GM20431 (cell line): ENCODE measurements at regions not wholly inside any gene's neighbourhood (a gene's known extent, or its start where the extent isn't known, plus 50 kb on each side); places are given as distances from the start of the nearest gene placed in this dataset.

Experiments
- in situ Hi-C: fragments of 300-500 bp; cut with MseI, MboI; formaldehyde crosslinking; loops from one replicate; pipeline ENCODE4 v1.15.0; 2020; ENCODE audit warnings: low sequenced_read_pairs; ENCODE audit not compliant: unreplicated experiment

DNA sequence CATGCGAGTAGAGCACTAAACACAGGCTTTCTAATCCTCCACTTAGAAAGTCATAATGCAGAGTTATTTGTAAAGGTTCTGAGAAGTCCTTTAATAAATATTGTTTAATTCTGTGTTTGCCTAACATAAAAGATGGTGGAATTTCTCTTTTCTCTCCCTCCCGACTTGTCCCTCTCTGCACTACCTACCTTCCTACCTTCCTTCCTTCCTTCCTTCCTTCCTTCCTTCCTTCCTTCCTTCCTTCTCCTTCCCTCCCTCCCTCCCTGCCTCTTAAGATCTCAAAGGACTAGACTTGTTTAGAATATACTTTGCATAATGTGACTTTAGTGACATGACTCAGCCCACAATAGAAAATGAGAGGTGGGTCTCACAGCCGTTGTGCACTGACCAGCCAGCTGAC lies 156.3 kb upstream of the TAPT1 start:
- in situ Hi-C loops: no loop called here

GRCh38 chr4:16377887-16378286 lies 151.6 kb upstream of the TAPT1 start:
- in situ Hi-C loops: no loop called here

DNA sequence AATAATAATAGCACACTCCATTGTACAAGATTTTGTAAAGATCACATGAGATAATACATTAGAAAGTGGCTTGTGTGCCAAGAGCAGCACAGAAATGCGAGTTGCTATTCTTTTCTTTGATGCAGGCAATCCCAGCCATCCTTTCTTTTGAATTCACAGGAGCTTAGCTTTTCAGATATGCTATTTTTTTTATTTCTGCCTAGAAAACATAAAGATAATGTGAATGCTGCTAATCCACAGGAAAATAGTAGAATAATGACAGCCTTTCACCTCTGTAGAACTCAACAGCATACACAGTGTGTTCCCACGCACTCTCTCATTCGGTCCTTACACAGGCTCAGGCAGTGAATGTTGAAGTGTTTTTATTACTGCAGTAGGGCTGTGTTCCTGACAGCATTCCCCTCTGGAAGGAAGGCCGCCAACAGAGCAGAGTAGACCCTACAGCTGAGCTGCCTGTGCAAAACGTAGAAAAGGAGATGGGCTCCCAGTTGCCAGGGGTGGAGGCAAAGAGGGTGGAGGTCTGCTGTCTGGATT lies 138.8 kb upstream of the TAPT1 start:
- in situ Hi-C loops: no loop called here

GRCh38 chr4:16360694-16361262 lies 134.5 kb upstream of the TAPT1 start:
- in situ Hi-C loops: no loop called here

DNA sequence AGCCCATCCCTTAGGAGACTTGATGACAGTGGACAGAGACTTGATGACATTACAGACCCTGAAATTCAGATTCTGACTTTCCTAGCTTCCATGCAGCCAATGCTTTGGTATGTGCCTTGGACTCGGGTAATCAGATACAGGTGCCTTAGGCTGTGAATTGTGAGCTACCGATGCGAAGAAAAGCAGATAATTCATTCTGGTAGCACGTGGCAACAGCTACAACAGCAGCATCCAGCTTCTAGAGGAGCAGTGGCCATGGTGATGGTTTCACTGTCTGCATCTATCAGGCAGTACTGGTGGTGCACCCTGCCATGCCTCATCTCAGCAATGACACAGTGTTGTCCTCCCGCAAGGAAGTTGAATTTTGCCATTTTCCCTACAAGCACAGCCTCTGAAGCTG lies 126.9 kb upstream of the TAPT1 start:
- in situ Hi-C loops: no loop called here

- in situ Hi-C loops: no loop called here
These were observed 124.9 kb upstream of the TAPT1 start for GRCh38 chr4:16351161-16351560.

- in situ Hi-C loops: no loop called here
These were observed 118.6 kb upstream of the TAPT1 start for GRCh38 chr4:16344853-16345252.

- in situ Hi-C loops: no loop called here
These were observed 111.7 kb upstream of the TAPT1 start for GRCh38 chr4:16337936-16338335.

GRCh38 chr4:16334601-16335000 lies 108.3 kb upstream of the TAPT1 start:
- in situ Hi-C loops: no loop called here

GRCh38 chr4:16329797-16330134 lies 103.5 kb upstream of the TAPT1 start:
- in situ Hi-C loops: no loop called here

GRCh38 chr4:16329125-16329796 lies 103.0 kb upstream of the TAPT1 start:
- in situ Hi-C loops: no loop called here

DNA sequence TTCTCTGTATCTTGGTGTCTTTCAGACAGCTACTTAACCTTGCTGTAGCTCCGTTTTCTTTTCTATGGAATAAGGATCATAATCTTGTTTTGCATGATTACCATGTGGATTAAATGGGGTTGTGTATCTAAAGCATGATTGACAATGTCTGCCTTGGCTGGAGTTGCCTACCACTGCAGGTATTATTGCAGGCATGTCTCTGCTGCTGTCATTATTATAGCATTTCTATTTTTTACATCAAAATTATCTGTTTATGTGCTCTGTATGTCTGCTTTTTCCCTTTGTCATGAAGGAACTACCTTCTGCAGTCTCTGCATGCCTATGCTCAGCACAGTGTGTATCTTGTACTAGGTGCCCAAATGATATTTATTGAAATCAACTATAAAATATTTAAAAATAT lies 95.9 kb upstream of the TAPT1 start:
- in situ Hi-C loops: no loop called here

DNA sequence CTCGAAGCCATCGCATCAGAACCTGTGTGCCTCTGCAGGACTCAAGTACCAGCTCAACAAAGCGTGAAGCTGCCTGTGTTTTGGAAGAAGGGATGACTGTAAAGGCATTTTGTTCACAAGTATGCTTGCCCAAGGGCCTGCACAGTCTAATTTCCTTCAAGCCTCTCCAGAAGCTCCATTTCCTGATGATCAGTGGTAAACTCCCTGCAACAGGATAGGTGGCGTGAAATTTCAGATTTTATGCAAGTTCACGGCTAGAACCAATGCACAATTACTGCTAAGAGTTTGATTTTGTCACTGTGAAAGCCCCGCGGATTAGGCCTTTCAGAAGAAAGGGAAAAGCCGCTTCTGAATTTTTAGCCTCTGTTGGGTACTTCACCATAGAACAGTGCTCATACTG lies 89.2 kb upstream of the TAPT1 start:
- in situ Hi-C loops: no loop called here

DNA sequence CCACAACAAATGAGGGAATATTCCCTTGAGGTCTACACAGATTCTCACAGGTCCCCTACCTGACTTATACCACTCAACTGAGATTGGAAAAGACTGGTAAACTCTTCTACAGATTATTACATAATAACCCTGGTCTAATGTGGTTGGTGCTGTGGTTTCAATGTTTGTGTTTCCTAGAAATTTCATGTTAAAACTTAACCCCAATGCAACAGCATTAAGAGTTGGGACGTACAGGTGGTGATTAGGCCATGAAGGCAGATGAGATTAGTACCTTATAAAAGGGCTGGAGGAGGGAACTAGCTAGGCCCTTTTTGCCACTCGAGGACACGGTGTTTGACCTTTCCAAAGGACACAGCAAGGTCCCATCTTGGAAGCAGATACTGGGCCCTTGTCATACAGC lies 84.3 kb upstream of the TAPT1 start:
- in situ Hi-C loops: no loop called here

DNA sequence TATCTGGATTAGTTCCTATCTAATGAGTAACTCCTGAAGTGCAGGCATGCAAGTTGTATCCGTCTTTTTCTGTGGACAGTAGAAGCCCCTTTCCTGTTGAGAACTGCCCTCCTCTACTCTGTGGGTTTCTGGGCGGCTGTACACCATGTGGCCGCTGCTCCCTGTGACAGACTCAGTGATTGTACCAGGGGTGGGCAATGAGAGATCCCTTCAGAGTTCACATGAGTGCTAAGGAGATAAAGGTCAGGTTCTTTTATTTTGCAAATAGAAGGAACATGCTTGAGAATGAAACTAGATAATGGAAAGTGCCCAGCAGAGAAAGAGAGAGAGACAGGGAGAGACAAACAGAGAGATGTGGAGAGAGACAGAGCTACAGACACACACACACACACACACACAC lies 76.4 kb upstream of the TAPT1 start:
- in situ Hi-C loops: no loop called here

- in situ Hi-C loops: loop anchor here (25.0 kb wide), 2 partner anchors 1040 to 1165 kb away; no protein-coding TSS in a partner anchor
These were observed 70.7 kb upstream of the TAPT1 start for GRCh38 chr4:16297003-16297402.

DNA sequence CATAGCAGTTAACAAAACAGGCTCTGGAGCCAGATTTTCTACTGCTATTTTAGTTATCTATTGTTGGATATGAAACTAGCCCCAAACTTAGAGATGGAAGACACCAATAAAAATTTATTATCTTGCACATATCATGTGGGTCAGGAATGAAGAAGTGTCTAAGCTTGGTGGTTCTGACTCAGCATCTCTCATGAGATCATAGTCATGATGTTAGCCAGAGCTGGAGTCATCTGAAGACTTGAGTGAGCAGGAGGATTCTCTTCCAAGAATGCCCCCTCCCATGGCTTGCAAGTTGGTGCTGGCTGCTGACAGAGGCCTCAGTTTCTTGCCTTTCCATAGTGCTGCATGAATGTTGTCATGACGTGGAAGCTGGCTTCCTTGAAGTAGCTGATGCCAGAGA lies 68.2 kb upstream of the TAPT1 start:
- in situ Hi-C loops: loop anchor here (25.0 kb wide), 2 partner anchors 1043 to 1168 kb away; no protein-coding TSS in a partner anchor

DNA sequence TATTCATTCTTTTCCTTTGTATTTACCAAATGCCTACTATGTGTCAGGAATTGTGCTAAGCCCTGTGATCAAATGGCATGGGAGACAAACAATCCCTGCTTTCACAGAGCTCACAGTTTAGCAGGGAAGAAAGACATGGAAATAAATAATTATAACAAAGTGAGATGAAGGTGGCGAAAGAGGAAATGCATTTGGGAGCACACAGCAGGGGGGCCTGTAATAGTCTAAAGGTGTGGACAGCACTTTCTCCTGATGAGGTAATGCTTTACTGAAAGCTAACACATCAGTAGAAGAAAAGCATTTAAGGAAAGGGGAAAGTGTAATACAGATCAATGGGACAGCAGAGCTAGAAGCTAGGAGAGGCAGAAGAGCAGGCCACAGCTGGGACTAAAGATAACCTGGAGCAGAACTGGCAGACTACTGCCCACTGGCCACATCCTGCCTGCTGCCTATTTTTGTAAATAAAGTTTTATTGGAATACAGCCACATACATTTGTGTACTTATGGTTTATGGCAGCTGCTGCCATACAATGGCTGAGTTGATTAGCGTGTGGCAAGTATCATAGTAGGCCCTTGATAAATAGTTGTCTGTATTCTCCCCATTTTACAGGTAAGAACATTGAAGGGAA lies 67.1 kb upstream of the TAPT1 start:
- in situ Hi-C loops: loop anchor here (25.0 kb wide), 2 partner anchors 1044 to 1169 kb away; no protein-coding TSS in a partner anchor

DNA sequence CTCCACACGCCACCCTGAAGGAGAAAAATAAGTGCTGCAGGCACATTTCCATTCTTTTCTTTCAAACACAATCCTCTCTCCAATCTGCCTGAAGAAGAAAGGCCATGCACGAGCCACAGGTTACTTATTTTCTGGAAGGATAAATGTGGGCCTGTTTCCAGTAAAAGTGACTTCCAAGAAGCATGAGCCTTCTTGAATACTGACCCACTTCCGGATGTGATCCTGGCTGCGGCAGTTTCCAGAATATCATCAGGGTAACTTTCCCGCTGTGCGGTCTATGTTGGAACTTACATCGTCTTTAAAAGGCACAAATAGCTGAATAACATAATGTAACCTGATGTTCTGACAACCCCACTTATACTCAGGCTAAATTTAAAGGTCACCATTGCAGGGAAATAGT lies 66.3 kb upstream of the TAPT1 start:
- in situ Hi-C loops: loop anchor here (25.0 kb wide), 2 partner anchors 1045 to 1170 kb away; no protein-coding TSS in a partner anchor

GRCh38 chr4:16290681-16291420 lies 64.6 kb upstream of the TAPT1 start:
- in situ Hi-C loops: loop anchor here (25.0 kb wide), 2 partner anchors 1046 to 1171 kb away; no protein-coding TSS in a partner anchor
